GM23248 (cell line): ENCODE measurements at regions not wholly inside any gene's neighbourhood (a gene's known extent, or its start where the extent isn't known, plus 50 kb on each side); places are given as distances from the start of the nearest gene placed in this dataset.

Source experiments
- DNase-seq: peaks from one replicate; pipeline ENCODE4 v3.0.0-alpha.2; 2015
- H2AFZ ChIP-seq: fragments of 200-600 bp; sonication (generic); 2 replicates; pipeline ENCODE4 v1.6.1; 2016; ENCODE audit warnings: antibody characterized with exemption
- H3F3A ChIP-seq: fragments of 200-600 bp; sonication (generic); 2 replicates; pipeline ENCODE4 v1.6.1; 2016; ENCODE audit warnings: mild to moderate bottlenecking, antibody characterized with exemption, mixed run types; ENCODE audit not compliant: insufficient read depth
- H3K27ac ChIP-seq: fragments of 200-600 bp; sonication (generic); 2 replicates; pipeline ENCODE4 v1.5.1; 2016; ENCODE audit warnings: mild to moderate bottlenecking
- H3K27me3 ChIP-seq: fragments of 200-600 bp; sonication (generic); replicated peaks from 2 replicates; pipeline ENCODE4 v1.6.1; 2016; ENCODE audit warnings: mild to moderate bottlenecking; ENCODE audit not compliant: insufficient read depth
- H3K36me3 ChIP-seq: fragments of 200-600 bp; sonication (generic); 2 replicates; pipeline ENCODE4 v1.6.1; 2016; ENCODE audit warnings: low read depth, mild to moderate bottlenecking
- H3K4me1 ChIP-seq: fragments of 200-600 bp; sonication (generic); 2 replicates; pipeline ENCODE4 v1.6.1; 2016; ENCODE audit warnings: mild to moderate bottlenecking; ENCODE audit not compliant: insufficient read depth
- H3K4me2 ChIP-seq: fragments of 200-600 bp; sonication (generic); one replicate; pipeline ENCODE4 v1.6.1; 2016; ENCODE audit warnings: mild to moderate bottlenecking; ENCODE audit not compliant: unreplicated experiment
- H3K4me3 ChIP-seq: fragments of 200-600 bp; sonication (generic); 2 replicates; pipeline ENCODE4 v1.5.1; 2016; ENCODE audit warnings: mild to moderate bottlenecking
- H3K79me2 ChIP-seq: fragments of 200-600 bp; sonication (generic); 2 replicates; pipeline ENCODE4 v1.6.1; 2016; ENCODE audit warnings: mild to moderate bottlenecking; ENCODE audit not compliant: insufficient read depth
- H3K9ac ChIP-seq: fragments of 200-600 bp; sonication (generic); 2 replicates; pipeline ENCODE4 v1.6.1; 2016; ENCODE audit warnings: mild to moderate bottlenecking
- H3K9me2 ChIP-seq: fragments of 200-600 bp; sonication (generic); 2 replicates; pipeline ENCODE4 v1.6.1; 2016; ENCODE audit warnings: mixed run types, mild to moderate bottlenecking, moderate library complexity; ENCODE audit not compliant: insufficient read depth
- H3K9me3 ChIP-seq: fragments of 200-600 bp; sonication (generic); one replicate; pipeline ENCODE4 v1.6.1; 2017; ENCODE audit warnings: low read depth
- H4K20me1 ChIP-seq: fragments of 200-600 bp; sonication (generic); 2 replicates; pipeline ENCODE4 v1.6.0; 2016; ENCODE audit not compliant: insufficient read depth
- EZH2 ChIP-seq: fragments of 200-600 bp; sonication (generic); IDR thresholded peaks from 2 replicates; pipeline ENCODE4 v1.6.1; 2018; ENCODE audit warnings: antibody characterized with exemption, mild to moderate bottlenecking; ENCODE audit not compliant: insufficient read depth, poor library complexity, severe bottlenecking
- EZH2phosphoT487 ChIP-seq: fragments of 200-600 bp; sonication (generic); IDR thresholded peaks from 2 replicates; pipeline ENCODE4 v1.6.1; 2018; ENCODE audit warnings: antibody characterized with exemption, moderate library complexity, mild to moderate bottlenecking, low read depth; ENCODE audit not compliant: insufficient read depth
- WGBS, 2 experiments: methylation state at CpG; one replicate each; pipeline ENCODE4 v1.1.6; 2015 to 2017; ENCODE audit warnings: low lambda C conversion rate in 2 of 2, low coverage in 1 of 2; ENCODE audit errors: missing lambda C conversion rate in 2 of 2; 5-methylcytosine and 5-hydroxymethylcytosine counted together
- in situ Hi-C: fragments of 300-500 bp; cut with MboI; formaldehyde crosslinking; loops from 2 replicates; pipeline ENCODE4 v1.15.0; 2020

DNA sequence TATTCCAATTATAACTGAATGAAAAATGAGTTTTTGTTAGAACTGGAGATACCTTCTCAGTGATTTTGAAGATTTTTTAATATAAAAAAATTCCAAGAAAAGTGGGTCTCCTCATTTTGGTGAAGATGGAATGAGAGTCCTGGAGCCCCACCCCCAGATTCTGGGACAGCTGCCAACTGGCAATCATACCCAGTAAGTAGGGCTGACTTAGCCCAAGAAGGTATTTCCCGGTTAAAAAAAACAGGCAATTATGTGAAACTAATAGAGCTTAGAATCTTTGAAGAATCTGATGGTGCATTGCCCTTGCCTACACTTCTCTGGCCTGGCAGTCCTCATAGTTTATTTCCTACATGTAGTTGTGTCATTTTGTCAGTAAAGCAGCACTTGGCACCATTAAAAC lies 52.8 kb upstream of the VWDE start:
- no peak for DNase-seq
- Histone ChIP-seq H3F3A (no peaks in the 10 kb centered on the region), H4K20me1 (no peaks in the 10 kb centered on the region), H3K36me3 (no peaks in the 10 kb centered on the region), H3K27ac (no peak overlapping the region), H2AFZ (no peak overlapping the region), H3K9ac (no peak overlapping the region), H3K27me3 (no peaks in the 10 kb centered on the region; the same call in 1 of the 2 replicates), H3K9me2 (no peaks in the 10 kb centered on the region), H3K4me2 (no peak overlapping the region), H3K79me2 (no peaks in the 10 kb centered on the region), H3K4me3 (no peak overlapping the region), H3K4me1 (no peaks in the 10 kb centered on the region), H3K9me3 (no peaks in the 10 kb centered on the region)
- TF ChIP-seq EZH2phosphoT487 (no peak), EZH2 (no peak)
- 21 to 24% methylated on average over 1 of the region's 1 CpG for WGBS, 2 experiments
- in situ Hi-C loops: no loop called here

DNA sequence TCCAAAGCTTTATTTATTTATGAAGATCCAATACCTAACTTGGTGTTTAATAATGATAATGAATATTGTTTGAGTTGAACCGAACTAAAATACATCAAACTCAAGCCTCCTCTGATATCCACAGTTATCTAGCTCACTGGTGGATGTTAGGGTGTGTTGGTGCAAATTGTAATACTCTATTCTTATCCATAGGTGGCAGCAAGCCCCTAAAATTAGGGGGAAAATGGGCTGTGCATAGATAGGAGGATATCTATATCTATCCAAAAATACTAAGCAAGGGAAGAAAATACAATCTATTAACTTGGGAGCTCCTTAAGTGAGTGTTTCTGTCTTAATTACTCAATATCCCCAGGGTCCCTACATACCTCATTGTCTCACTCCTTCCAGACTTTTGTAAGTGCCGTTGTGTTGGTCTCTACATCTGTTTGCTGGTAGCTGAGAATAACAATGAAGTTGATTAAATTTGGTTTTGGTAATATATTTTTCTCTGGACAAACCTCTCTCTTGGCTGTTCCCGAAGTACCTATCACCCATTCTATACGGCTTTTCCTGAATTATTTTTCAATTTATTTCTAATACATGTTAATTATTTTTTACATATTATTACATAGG lies 55.0 kb upstream of the VWDE start:
- H3K36me3 ChIP-seq: no peaks in the 10 kb centered on the region
- no peaks in the 10 kb centered on the region; the same call in 1 of the 2 replicates for H3K27me3 ChIP-seq
- no peaks in the 10 kb centered on the region for H4K20me1 ChIP-seq
- H3K4me2 ChIP-seq: no peak overlapping the region
- no peaks in the 10 kb centered on the region for H3F3A ChIP-seq
- no peaks in the 10 kb centered on the region for H3K9me3 ChIP-seq
- no peaks in the 10 kb centered on the region for H3K4me1 ChIP-seq
- in situ Hi-C loops: no loop called here
- H3K27ac ChIP-seq: no peak overlapping the region
- H3K4me3 ChIP-seq: no peak overlapping the region
- 8 to 11% methylated on average over 4 of the region's 4 CpGs for WGBS, 2 experiments
- no peaks in the 10 kb centered on the region for H3K9me2 ChIP-seq
- H3K79me2 ChIP-seq: no peaks in the 10 kb centered on the region
- H2AFZ ChIP-seq: no peak overlapping the region
- DNase-seq: peak; percentile 66
- TF ChIP-seq EZH2phosphoT487 (no peak), EZH2 (no peak)
- no peak overlapping the region for H3K9ac ChIP-seq

DNA sequence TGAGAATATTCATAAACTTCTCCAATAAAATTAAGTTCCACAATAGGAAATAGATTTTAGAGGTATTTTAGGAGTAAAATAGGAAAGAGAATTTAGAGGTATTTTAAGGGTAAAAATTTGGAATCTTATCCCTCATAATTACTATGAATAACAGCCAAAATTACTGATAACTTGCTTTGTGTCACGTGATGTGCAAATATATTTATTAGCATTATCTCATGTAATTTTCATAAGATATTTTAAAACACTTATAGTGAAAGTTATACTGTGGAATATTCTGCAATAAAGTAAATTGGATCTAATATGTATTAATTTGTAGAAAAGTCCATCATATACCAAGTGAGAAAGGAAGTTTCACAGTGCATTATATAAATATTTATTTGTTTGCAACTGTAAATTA lies 64.2 kb upstream of the VWDE start:
- whole genome bisulfite sequencing, 2 experiments: 48 to 62% methylated on average over 1 of the region's 1 CpG
- Histone ChIP-seq H3F3A (no peaks in the 10 kb centered on the region), H3K79me2 (no peaks in the 10 kb centered on the region), H3K4me1 (no peaks in the 10 kb centered on the region), H3K27ac (no peak overlapping the region), H4K20me1 (no peaks in the 10 kb centered on the region), H3K9me3 (no peaks in the 10 kb centered on the region), H3K4me3 (no peak overlapping the region), H3K4me2 (no peak overlapping the region), H2AFZ (0 out of 2 replicates have a peak overlapping the region, but pooled peaks have one; percentile 36), H3K27me3 (no peaks in the 10 kb centered on the region), H3K9me2 (no peaks in the 10 kb centered on the region), H3K9ac (no peak overlapping the region), H3K36me3 (no peaks in the 10 kb centered on the region)
- no peak for DNase-seq
- in situ Hi-C loops: no loop called here
- TF ChIP-seq EZH2phosphoT487 (no peak), EZH2 (no peak)

DNA sequence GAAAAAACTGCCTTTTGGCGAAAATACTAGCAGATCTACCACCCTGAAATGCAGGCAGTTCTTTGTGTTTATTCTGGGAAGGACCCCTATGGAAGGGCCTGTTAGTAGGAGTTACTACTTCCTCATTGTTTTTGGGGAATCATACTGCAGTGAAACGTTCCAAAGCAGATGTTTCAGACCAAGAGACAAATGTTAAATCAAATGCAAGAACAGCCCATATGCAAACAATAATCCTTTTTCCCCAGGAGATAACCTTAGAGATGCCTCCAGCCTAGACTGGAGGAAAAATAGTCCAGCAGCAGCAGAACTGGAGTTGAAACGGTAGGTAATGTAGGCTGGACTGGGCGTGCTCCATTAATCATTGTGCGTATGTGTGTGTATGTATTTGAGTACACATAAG lies 65.9 kb upstream of the VWDE start:
- DNase-seq: no peak
- H3F3A ChIP-seq: no peaks in the 10 kb centered on the region
- H2AFZ ChIP-seq: no peak overlapping the region
- H3K4me3 ChIP-seq: no peak overlapping the region
- no peaks in the 10 kb centered on the region for H4K20me1 ChIP-seq
- H3K27me3 ChIP-seq: no peaks in the 10 kb centered on the region
- H3K9me3 ChIP-seq: no peaks in the 10 kb centered on the region
- 38 to 45% methylated on average over 5 of the region's 5 CpGs for WGBS, 2 experiments
- in situ Hi-C loops: no loop called here
- no peak overlapping the region for H3K9ac ChIP-seq
- no peak overlapping the region for H3K4me2 ChIP-seq
- H3K27ac ChIP-seq: no peak overlapping the region
- H3K79me2 ChIP-seq: no peaks in the 10 kb centered on the region
- no peaks in the 10 kb centered on the region for H3K36me3 ChIP-seq
- TF ChIP-seq EZH2phosphoT487: no peak
- no peak for TF ChIP-seq EZH2
- H3K9me2 ChIP-seq: no peaks in the 10 kb centered on the region
- H3K4me1 ChIP-seq: no peaks in the 10 kb centered on the region

DNA sequence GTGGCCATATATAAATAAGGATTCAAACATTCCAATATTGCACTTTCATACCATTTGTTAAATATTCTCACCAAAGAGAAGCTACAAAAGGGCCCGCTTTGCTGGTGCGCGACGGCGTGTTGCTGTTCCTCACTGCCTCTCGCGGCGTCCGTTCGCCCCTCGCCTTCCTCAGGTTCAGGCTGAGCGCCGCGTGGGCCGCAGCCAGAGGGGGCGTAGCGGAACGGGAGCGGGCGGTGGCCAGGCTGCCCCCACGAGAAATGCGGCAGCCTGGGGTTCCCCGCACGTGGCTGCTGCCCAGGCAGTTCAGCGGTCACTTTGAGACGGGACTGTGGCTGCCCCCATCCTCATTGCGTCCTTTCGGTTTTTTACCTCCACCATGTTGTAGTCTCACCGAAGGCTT lies 67.3 kb upstream of the VWDE start:
- Histone ChIP-seq H3K9me3 (no peaks in the 10 kb centered on the region), H3K9me2 (no peaks in the 10 kb centered on the region), H3K9ac (no peak overlapping the region), H2AFZ (no peak overlapping the region), H3K79me2 (no peaks in the 10 kb centered on the region), H3K4me1 (no peaks in the 10 kb centered on the region), H3K27ac (no peak overlapping the region), H3K36me3 (no peaks in the 10 kb centered on the region), H3K27me3 (no peaks in the 10 kb centered on the region), H3K4me2 (no peak overlapping the region), H3F3A (no peaks in the 10 kb centered on the region), H4K20me1 (no peaks in the 10 kb centered on the region), H3K4me3 (no peak overlapping the region)
- 86% methylated on average over 25 to 29 of the region's 29 CpGs for WGBS, 2 experiments
- in situ Hi-C loops: no loop called here
- DNase-seq: no peak
- TF ChIP-seq EZH2phosphoT487: no peak
- no peak for TF ChIP-seq EZH2
